Smooth muscle cell (in vitro differentiated cells): ENCODE measurements at regions not wholly inside any gene's neighbourhood (a gene's known extent, or its start where the extent isn't known, plus 50 kb on each side); places are given as distances from the start of the nearest gene placed in this dataset.

Experiments
- DNase-seq: peaks from one replicate; lab custom pipeline; 2025; ENCODE audit not compliant: unreplicated experiment; lab: John Stamatoyannopoulos, UW
- H2AFZ ChIP-seq: fragments of 200-600 bp; sonication (generic); 2 replicates; pipeline ENCODE4 v1.6.0; 2016; ENCODE audit warnings: antibody characterized with exemption, low read depth, mild to moderate bottlenecking
- H3F3A ChIP-seq: fragments of 200-600 bp; sonication (generic); 2 replicates; pipeline ENCODE4 v1.6.0; 2017; ENCODE audit warnings: antibody characterized with exemption, low read depth
- H3K27ac ChIP-seq: fragments of 200-600 bp; sonication (generic); 2 replicates; pipeline ENCODE4 v1.5.1; 2016; ENCODE audit warnings: low read depth, mild to moderate bottlenecking
- H3K27me3 ChIP-seq: fragments of 200-600 bp; sonication (generic); 2 replicates; pipeline ENCODE4 v1.6.1; 2016; ENCODE audit warnings: low read depth, mild to moderate bottlenecking
- H3K36me3 ChIP-seq: fragments of 200-600 bp; sonication (generic); 2 replicates; pipeline ENCODE4 v1.5.1; 2016; ENCODE audit warnings: low read depth
- H3K4me1 ChIP-seq: fragments of 200-600 bp; sonication (generic); 2 replicates; pipeline ENCODE4 v1.5.1; 2016; ENCODE audit warnings: low read depth
- H3K4me2 ChIP-seq: fragments of 200-600 bp; sonication (generic); 2 replicates; pipeline ENCODE4 v1.6.0; 2016; ENCODE audit warnings: mild to moderate bottlenecking
- H3K4me3 ChIP-seq: fragments of 200-600 bp; sonication (generic); 2 replicates; pipeline ENCODE4 v1.5.1; 2016; ENCODE audit warnings: mild to moderate bottlenecking
- H3K79me2 ChIP-seq: fragments of 200-600 bp; sonication (generic); 2 replicates; pipeline ENCODE4 v1.6.0; 2016; ENCODE audit warnings: low read depth, mild to moderate bottlenecking
- H3K9ac ChIP-seq: fragments of 200-600 bp; sonication (generic); 2 replicates; pipeline ENCODE4 v1.6.0; 2016; ENCODE audit warnings: low read depth
- H3K9me3 ChIP-seq: fragments of 200-600 bp; sonication (generic); replicated peaks from 2 replicates; pipeline ENCODE4 v1.5.1; 2016; ENCODE audit warnings: low read depth
- H4K20me1 ChIP-seq: fragments of 200-600 bp; sonication (generic); 2 replicates; pipeline ENCODE4 v1.6.0; 2016; ENCODE audit warnings: low read depth
- CTCF ChIP-seq: fragments of 200-600 bp; sonication (generic); IDR thresholded peaks from 2 replicates; pipeline ENCODE4 v1.5.1; 2017; ENCODE audit warnings: borderline replicate concordance, mild to moderate bottlenecking, antibody characterized with exemption; ENCODE audit not compliant: insufficient read depth, poor library complexity, severe bottlenecking
- WGBS: methylation state at CpG from one replicate; pipeline ENCODE4 v1.1.7; 2016; ENCODE audit warnings: low lambda C conversion rate; 5-methylcytosine and 5-hydroxymethylcytosine counted together

DNA sequence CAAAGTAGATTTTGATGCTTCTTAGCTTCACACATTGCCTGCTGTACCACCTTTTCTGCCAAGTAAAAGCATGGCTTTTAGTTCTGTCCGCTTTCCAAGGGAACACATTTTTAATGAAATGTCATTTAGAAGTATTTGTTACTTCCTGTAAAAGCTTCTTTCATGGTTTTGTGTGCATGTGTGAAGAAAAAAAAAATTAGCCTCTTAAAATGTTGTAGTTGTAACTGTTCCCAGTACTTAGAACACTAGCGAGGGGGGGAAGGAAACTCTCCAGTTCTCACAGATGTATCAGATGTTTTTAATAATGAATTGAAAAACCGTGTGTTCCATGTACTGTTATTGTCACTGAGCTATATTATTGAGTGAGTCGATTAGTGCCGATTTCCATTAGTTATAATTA is 568.3 kb upstream of the ADGRL2 start:
- WGBS: 82% methylated on average over 5 of the region's 5 CpGs

DNA sequence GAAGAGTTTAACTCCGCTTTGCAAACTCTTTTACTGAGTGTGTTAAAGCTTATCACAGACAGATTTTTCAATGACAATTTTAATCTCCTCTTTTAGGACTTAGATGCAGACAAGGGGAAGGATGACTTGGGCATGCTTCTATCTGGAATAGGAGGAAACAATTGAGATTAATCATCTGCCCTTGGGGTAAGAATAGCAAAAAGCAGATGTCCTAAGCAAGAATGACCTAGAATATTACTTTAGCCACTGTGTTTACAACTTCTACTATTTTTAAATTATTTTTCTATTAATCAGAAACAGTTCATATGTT is 569.0 kb upstream of the ADGRL2 start:
- WGBS: 23% methylated on average over 1 of the region's 1 CpG
- H3K4me3 ChIP-seq: peak overlapping the region; percentile 32

More for the DNA sequence above, 568.3 kb upstream of the ADGRL2 start:
- Histone ChIP-seq H3K27me3 (no peaks in the 10 kb centered on the region), H3K9me3 (no peaks in the 10 kb centered on the region), H4K20me1 (no peaks in the 10 kb centered on the region), H3K4me2 (no peak overlapping the region), H2AFZ (no peak overlapping the region), H3K79me2 (no peaks in the 10 kb centered on the region), H3K36me3 (no peaks in the 10 kb centered on the region), H3F3A (no peaks in the 10 kb centered on the region), H3K4me1 (peaks cover 16% of the 10 kb centered on the region), H3K4me3 (no peak overlapping the region), H3K27ac (no peak overlapping the region), H3K9ac (no peak overlapping the region)
- TF ChIP-seq CTCF: no peak
- no peak for DNase-seq

GRCh38 chr1:81230983-81231728 is 569.6 kb upstream of the ADGRL2 start:
- Histone ChIP-seq H4K20me1 (no peaks in the 10 kb centered on the region), H3K36me3 (no peaks in the 10 kb centered on the region), H3F3A (no peaks in the 10 kb centered on the region), H3K27me3 (no peaks in the 10 kb centered on the region), H2AFZ (no peak overlapping the region), H3K4me2 (peak overlapping the region; percentile 70), H3K79me2 (no peaks in the 10 kb centered on the region), H3K27ac (no peak overlapping the region), H3K4me1 (peaks cover 11% of the 10 kb centered on the region), H3K4me3 (peak overlapping the region; percentile 32), H3K9me3 (no peaks in the 10 kb centered on the region), H3K9ac (no peak overlapping the region)
- no peak for TF ChIP-seq CTCF
- no peak for DNase-seq
- 43% methylated on average over 6 of the region's 6 CpGs for WGBS

More for the DNA sequence above, 569.0 kb upstream of the ADGRL2 start:
- no peak overlapping the region for H3K9ac ChIP-seq
- no peak overlapping the region for H2AFZ ChIP-seq
- H3K79me2 ChIP-seq: no peaks in the 10 kb centered on the region
- H3K27ac ChIP-seq: no peak overlapping the region
- H3K4me2 ChIP-seq: peak overlapping the region; percentile 70
- H3K4me1 ChIP-seq: peaks cover 11% of the 10 kb centered on the region
- no peak for TF ChIP-seq CTCF
- no peaks in the 10 kb centered on the region for H4K20me1 ChIP-seq
- no peaks in the 10 kb centered on the region for H3F3A ChIP-seq
- no peaks in the 10 kb centered on the region for H3K9me3 ChIP-seq
- DNase-seq: no peak
- H3K36me3 ChIP-seq: no peaks in the 10 kb centered on the region
- no peaks in the 10 kb centered on the region for H3K27me3 ChIP-seq

DNA sequence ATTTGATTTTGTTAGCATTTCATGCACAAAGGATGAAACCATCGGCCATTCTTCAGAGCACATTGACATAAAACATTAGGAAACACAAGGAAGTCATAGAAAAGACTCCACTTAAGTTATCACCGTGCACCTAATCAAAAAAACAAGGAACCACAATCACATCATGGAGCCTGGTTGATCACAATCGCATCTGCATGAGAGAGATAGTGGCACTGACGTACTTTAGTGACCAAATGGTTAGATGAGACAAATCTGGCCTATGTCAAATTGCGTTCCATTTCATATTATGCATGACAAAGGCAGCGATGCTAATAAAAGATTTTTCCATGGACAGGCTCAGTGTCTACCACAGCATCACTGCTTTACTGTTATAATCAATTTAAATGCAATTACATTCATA is 571.8 kb upstream of the ADGRL2 start:
- 83% methylated on average over 6 of the region's 6 CpGs for WGBS
- H3F3A ChIP-seq: no peaks in the 10 kb centered on the region
- no peak overlapping the region for H3K27ac ChIP-seq
- H3K9ac ChIP-seq: no peak overlapping the region
- H3K4me1 ChIP-seq: peaks cover 14% of the 10 kb centered on the region
- no peak overlapping the region for H3K4me2 ChIP-seq
- no peaks in the 10 kb centered on the region for H3K79me2 ChIP-seq
- no peak overlapping the region for H2AFZ ChIP-seq
- no peaks in the 10 kb centered on the region for H4K20me1 ChIP-seq
- no peak overlapping the region for H3K4me3 ChIP-seq
- H3K9me3 ChIP-seq: no peaks in the 10 kb centered on the region
- H3K36me3 ChIP-seq: no peaks in the 10 kb centered on the region
- no peak for DNase-seq
- TF ChIP-seq CTCF: no peak
- H3K27me3 ChIP-seq: no peaks in the 10 kb centered on the region
